ENCODE measurements at regions not wholly inside any gene's neighbourhood (a gene's known extent, or its start where the extent isn't known, plus 50 kb on each side); places are given as distances from the start of the nearest gene placed in this dataset.

GRCh38 chr9:82196622-82197441, 208.3 kb downstream of the SPATA31D1 start:
- no peaks in the 10 kb centered on the region for H3K36me3 Mint-ChIP-seq (ENCODE audit: low read depth)
- TF ChIP-seq CTCF (conservative IDR thresholded peaks at IDR 0.05), result no peak
- no peak for DNase-seq (ENCODE audit: low read depth, low spot score)
- H3K9me3 Mint-ChIP-seq, result peaks cover 8% of the 10 kb centered on the region
- H3K27me3 Mint-ChIP-seq (ENCODE audit: low read depth), result no peaks in the 10 kb centered on the region
- H3K4me3 Mint-ChIP-seq, result no peak overlapping the region
- H3K4me1 Mint-ChIP-seq, result peaks cover 12% of the 10 kb centered on the region
- H3K27ac Mint-ChIP-seq (ENCODE audit: unreplicated experiment), result no peak overlapping the region

- no peak for DNase-seq (ENCODE audit: low read depth, low spot score)
- Mint-ChIP-seq H3K27me3 (ENCODE audit: low read depth) (no peaks in the 10 kb centered on the region), H3K4me1 (peaks cover 11% of the 10 kb centered on the region), H3K9me3 (no peaks in the 10 kb centered on the region), H3K27ac (ENCODE audit: unreplicated experiment) (no peak overlapping the region), H3K36me3 (ENCODE audit: low read depth) (no peaks in the 10 kb centered on the region), H3K4me3 (no peak overlapping the region)
- TF ChIP-seq CTCF (conservative IDR thresholded peaks at IDR 0.05), result no peak
Observed at GRCh38 chr9:82201196-82201595, 212.6 kb downstream of the SPATA31D1 start.

- Mint-ChIP-seq H3K4me1 (peaks cover 5% of the 10 kb centered on the region), H3K36me3 (ENCODE audit: low read depth) (no peaks in the 10 kb centered on the region)
- no peak for TF ChIP-seq CTCF (conservative IDR thresholded peaks at IDR 0.05)
Observed at GRCh38 chr9:82202808-82203207, 214.2 kb downstream of the SPATA31D1 start.

GRCh38 chr9:82206490-82206889, 217.9 kb downstream of the SPATA31D1 start:
- no peak overlapping the region for H3K4me3 Mint-ChIP-seq
- H3K36me3 Mint-ChIP-seq (ENCODE audit: low read depth), result no peaks in the 10 kb centered on the region
- H3K9me3 Mint-ChIP-seq, result no peaks in the 10 kb centered on the region
- H3K4me1 Mint-ChIP-seq, result peaks cover 5% of the 10 kb centered on the region
- no peak overlapping the region for H3K27ac Mint-ChIP-seq (ENCODE audit: unreplicated experiment)
- no peak for TF ChIP-seq CTCF (conservative IDR thresholded peaks at IDR 0.05)
- H3K27me3 Mint-ChIP-seq (ENCODE audit: low read depth), result no peaks in the 10 kb centered on the region
- no peak for DNase-seq (ENCODE audit: low read depth, low spot score)

More at GRCh38 chr9:82202808-82203207, 214.2 kb downstream of the SPATA31D1 start:
- Mint-ChIP-seq H3K27me3 (ENCODE audit: low read depth) (no peaks in the 10 kb centered on the region), H3K4me3 (no peak overlapping the region), H3K9me3 (no peaks in the 10 kb centered on the region), H3K27ac (ENCODE audit: unreplicated experiment) (no peak overlapping the region)
- DNase-seq (ENCODE audit: low read depth, low spot score), result no peak

GRCh38 chr9:82206946-82207345, 218.4 kb downstream of the SPATA31D1 start:
- no peak for DNase-seq (ENCODE audit: low read depth, low spot score)
- Mint-ChIP-seq H3K4me1 (peaks cover 5% of the 10 kb centered on the region), H3K36me3 (ENCODE audit: low read depth) (no peaks in the 10 kb centered on the region), H3K27ac (ENCODE audit: unreplicated experiment) (no peak overlapping the region), H3K9me3 (no peaks in the 10 kb centered on the region), H3K4me3 (no peak overlapping the region), H3K27me3 (ENCODE audit: low read depth) (no peaks in the 10 kb centered on the region)
- no peak for TF ChIP-seq CTCF (conservative IDR thresholded peaks at IDR 0.05)

All from neural crest cell (in vitro differentiated cells).